Dendritic cell treated with granulocyte-macrophage colony-stimulating factor and Interleukin-4, amounts not matched to agents 40 ng/mL and 50 ng/mL, for 4 days (primary cell): ENCODE measurements at regions not wholly inside any gene's neighbourhood (a gene's known extent, or its start where the extent isn't known, plus 50 kb on each side); places are given as distances from the start of the nearest gene placed in this dataset.
"Not testable (repeated sequence)": the region's sequence is repeated elsewhere in the genome, so short reads cannot be mapped to it uniquely, and the experiment has no call there.

Source experiments
- H3K27ac Mint-ChIP-seq: one replicate; pipeline ENCODE4 v1.8.0; 2022; ENCODE audit warnings: mild to moderate bottlenecking, mixed read lengths
- H3K27me3 Mint-ChIP-seq: one replicate; pipeline ENCODE4 v1.8.0; 2022; ENCODE audit warnings: mild to moderate bottlenecking, mixed read lengths
- H3K36me3 Mint-ChIP-seq: one replicate; pipeline ENCODE4 v1.8.0; 2022; ENCODE audit warnings: low read depth, mixed read lengths
- H3K4me1 Mint-ChIP-seq: one replicate; pipeline ENCODE4 v1.8.0; 2022; ENCODE audit warnings: low read depth, mixed read lengths
- H3K4me3 Mint-ChIP-seq: one replicate; pipeline ENCODE4 v1.8.0; 2022; ENCODE audit warnings: mild to moderate bottlenecking, moderate library complexity, mixed read lengths
- H3K9me3 Mint-ChIP-seq: one replicate; pipeline ENCODE4 v1.8.0; 2022; ENCODE audit warnings: mixed read lengths
- intact Hi-C: fragments of 100-400 bp; cut with micrococcal nuclease; formaldehyde crosslinking; loops from one replicate; pipeline ENCODE4 v1.15.0; 2022

GRCh38 chr21:43290421-43291346 lies 121.9 kb downstream of the CRYAA start:
- Mint-ChIP-seq H3K4me1 (no peaks in the 10 kb centered on the region), H3K27ac (no peak overlapping the region), H3K4me3 (no peak overlapping the region), H3K9me3 (peaks cover 17% of the 10 kb centered on the region), H3K27me3 (peaks cover 7% of the 10 kb centered on the region), H3K36me3 (no peaks in the 10 kb centered on the region)
- intact Hi-C loops: no loop called here

DNA sequence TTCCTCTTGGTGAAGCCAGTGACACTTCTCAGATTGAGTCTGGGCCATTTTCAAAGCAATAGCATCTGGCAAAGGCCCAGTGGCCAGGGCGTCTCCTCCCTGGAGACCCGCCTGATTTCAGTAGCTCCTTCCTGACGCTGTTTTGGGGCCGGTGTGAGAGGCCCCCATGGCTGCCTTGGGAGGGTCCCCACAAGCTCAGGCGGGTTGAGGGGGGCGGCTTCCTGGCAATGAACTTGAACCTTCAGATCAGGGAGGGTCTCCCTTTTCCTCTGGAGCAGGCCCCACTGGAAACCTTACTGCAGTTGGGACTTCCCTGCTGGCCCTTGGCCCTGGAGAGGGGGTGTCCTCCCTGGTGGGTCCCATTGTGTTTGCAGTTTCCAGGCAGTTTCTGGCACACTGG lies 121.2 kb downstream of the CRYAA start:
- H3K9me3 Mint-ChIP-seq: peaks cover 10% of the 10 kb centered on the region
- peaks cover 2% of the 10 kb centered on the region for H3K27me3 Mint-ChIP-seq
- H3K27ac Mint-ChIP-seq: no peak overlapping the region
- H3K4me1 Mint-ChIP-seq: no peaks in the 10 kb centered on the region
- no peaks in the 10 kb centered on the region for H3K36me3 Mint-ChIP-seq
- no peak overlapping the region for H3K4me3 Mint-ChIP-seq
- intact Hi-C loops: no loop called here

DNA sequence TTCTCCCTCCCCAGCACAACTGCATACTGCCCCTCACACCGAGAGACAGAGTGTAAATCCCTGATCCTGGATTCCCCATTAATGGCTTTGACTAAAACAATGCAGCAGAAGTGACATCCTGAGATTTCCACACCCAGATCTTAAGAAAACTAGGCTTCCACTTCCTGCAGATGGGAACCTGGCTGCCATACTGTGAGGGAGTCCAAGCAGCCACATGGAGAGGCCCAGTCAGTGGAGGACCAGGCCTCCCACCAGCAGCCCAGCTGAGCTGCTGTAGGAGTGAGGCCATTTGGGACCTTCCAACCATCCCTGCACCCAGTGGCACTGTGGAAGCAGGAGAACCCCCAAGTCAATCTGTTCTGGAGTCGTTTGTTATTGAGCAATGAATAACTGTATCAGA lies 120.6 kb downstream of the CRYAA start:
- intact Hi-C loops: no loop called here
- Mint-ChIP-seq H3K4me1 (no peaks in the 10 kb centered on the region), H3K27me3 (peaks cover 2% of the 10 kb centered on the region), H3K9me3 (peaks cover 10% of the 10 kb centered on the region), H3K4me3 (no peak overlapping the region), H3K36me3 (no peaks in the 10 kb centered on the region), H3K27ac (no peak overlapping the region)

DNA sequence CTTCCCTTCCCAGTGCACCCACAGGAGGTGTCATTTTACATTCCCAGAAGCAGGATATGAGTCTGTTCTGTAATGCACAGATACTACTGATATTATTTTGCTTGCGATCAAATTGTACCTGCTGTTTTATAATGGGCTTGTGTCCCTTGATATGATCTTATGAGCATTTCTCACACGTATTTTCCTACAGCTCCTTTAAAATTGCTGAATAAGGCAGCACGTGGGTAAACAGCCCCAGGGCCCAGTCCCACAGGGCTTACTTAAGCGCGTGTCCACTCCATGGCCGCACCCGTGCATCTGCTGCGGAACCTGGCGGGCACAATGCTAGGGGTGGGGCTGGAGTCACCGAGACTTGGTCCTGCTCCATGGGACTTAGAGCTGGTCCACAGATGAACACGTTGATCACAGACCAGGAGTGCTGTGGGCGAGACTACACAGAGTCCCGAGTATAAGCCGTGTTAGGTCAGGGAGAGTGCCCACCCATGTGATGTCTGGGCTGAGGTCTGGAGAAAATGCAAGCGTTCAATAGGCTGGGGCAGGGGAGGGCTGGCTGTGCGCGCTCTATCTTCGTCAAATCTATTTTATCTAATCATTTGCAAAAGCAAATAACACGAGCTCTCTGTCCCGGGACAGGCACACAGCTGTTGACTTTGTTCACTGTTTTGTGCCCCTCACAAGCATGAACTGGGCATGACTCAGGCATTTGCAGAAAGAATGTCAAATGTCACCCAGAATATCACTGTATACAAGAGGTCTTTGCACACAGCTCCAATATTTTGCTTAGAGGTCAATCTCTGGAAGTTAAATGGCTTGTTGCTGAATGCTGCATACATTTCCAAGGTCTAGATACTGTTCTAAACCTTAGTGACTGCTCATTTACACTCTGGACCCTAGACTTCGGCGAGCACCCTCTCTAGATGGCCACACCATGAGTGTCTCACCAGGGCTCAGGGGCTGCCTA lies 119.3 kb downstream of the CRYAA start:
- no peaks in the 10 kb centered on the region for H3K27me3 Mint-ChIP-seq
- no peaks in the 10 kb centered on the region for H3K4me1 Mint-ChIP-seq
- no peak overlapping the region for H3K4me3 Mint-ChIP-seq
- H3K36me3 Mint-ChIP-seq: no peaks in the 10 kb centered on the region
- peaks cover 10% of the 10 kb centered on the region for H3K9me3 Mint-ChIP-seq
- intact Hi-C loops: no loop called here
- no peak overlapping the region for H3K27ac Mint-ChIP-seq

GRCh38 chr21:43287111-43287760 lies 118.4 kb downstream of the CRYAA start:
- Mint-ChIP-seq H3K27me3 (peaks cover under 1% of the 10 kb centered on the region), H3K9me3 (peaks cover 10% of the 10 kb centered on the region), H3K4me1 (no peaks in the 10 kb centered on the region), H3K36me3 (no peaks in the 10 kb centered on the region), H3K27ac (no peak overlapping the region), H3K4me3 (no peak overlapping the region)
- intact Hi-C loops: no loop called here

DNA sequence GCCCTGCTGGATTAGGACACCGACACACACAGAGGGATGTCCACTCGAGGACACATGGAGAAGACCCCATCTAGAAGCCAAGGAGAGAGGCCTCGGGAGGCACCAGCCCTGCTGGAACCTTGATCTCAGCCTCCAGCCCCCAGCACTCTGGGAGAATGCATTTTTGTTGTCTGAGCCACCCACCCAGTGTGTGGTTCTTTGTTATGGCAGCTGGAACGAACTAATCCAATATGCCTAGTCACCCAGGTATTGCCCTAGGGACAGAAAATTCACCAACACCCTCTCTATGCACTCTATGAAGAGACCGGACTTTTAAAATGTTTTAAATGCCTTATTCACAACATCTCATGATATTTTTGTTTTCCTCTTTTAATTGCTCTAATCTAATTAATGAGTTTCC lies 117.4 kb downstream of the CRYAA start:
- H3K4me1 Mint-ChIP-seq: no peaks in the 10 kb centered on the region
- H3K27me3 Mint-ChIP-seq: peaks cover 7% of the 10 kb centered on the region
- no peaks in the 10 kb centered on the region for H3K36me3 Mint-ChIP-seq
- no peak overlapping the region for H3K4me3 Mint-ChIP-seq
- intact Hi-C loops: no loop called here
- H3K27ac Mint-ChIP-seq: no peak overlapping the region
- peaks cover 10% of the 10 kb centered on the region for H3K9me3 Mint-ChIP-seq

- Mint-ChIP-seq H3K4me3 (no peak overlapping the region), H3K4me1 (no peaks in the 10 kb centered on the region), H3K9me3 (peaks cover 7% of the 10 kb centered on the region), H3K27me3 (peaks cover 7% of the 10 kb centered on the region), H3K27ac (no peak overlapping the region), H3K36me3 (no peaks in the 10 kb centered on the region)
- intact Hi-C loops: no loop called here
These were observed 115.9 kb downstream of the CRYAA start for GRCh38 chr21:43284700-43285099.

DNA sequence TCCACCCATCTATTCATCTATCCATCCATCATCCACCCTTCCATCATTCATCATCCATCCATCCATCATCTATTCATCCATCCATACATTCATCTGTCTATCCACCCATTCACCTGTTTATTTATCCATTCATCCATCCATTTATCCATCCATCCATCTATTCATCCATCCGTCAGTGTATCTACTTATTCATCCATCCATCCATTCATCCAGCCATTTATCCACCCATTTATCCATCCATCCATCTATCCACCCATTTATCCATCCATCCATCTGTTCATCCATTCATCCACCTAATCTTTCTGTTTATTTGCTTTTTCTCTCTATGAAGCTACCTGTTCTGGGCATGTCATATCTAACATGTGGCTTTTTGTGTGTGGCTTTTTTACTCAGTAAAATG lies 115.4 kb downstream of the CRYAA start:
- Mint-ChIP-seq H3K36me3 (no peaks in the 10 kb centered on the region), H3K27me3 (peaks cover 7% of the 10 kb centered on the region), H3K4me3 (no peak overlapping the region), H3K9me3 (peaks cover 3% of the 10 kb centered on the region), H3K27ac (no peak overlapping the region), H3K4me1 (no peaks in the 10 kb centered on the region)
- intact Hi-C loops: no loop called here

DNA sequence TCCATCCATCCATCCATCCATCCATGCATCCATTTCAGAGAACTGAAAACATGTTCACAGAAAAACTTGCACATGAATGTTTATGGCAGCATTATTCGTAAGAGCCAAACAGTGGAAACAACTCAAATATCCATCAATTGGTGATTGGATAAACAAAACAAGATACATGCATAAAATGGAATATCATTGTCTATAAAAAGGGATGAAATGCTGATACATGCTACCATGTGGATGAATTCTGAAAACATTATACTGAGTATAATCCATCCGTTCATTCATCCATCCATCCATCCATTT lies 115.1 kb downstream of the CRYAA start:
- H3K36me3 Mint-ChIP-seq, H3K27ac Mint-ChIP-seq, H3K4me1 Mint-ChIP-seq, H3K9me3 Mint-ChIP-seq, H3K4me3 Mint-ChIP-seq, intact Hi-C loops, H3K27me3 Mint-ChIP-seq: not testable (repeated sequence)

DNA sequence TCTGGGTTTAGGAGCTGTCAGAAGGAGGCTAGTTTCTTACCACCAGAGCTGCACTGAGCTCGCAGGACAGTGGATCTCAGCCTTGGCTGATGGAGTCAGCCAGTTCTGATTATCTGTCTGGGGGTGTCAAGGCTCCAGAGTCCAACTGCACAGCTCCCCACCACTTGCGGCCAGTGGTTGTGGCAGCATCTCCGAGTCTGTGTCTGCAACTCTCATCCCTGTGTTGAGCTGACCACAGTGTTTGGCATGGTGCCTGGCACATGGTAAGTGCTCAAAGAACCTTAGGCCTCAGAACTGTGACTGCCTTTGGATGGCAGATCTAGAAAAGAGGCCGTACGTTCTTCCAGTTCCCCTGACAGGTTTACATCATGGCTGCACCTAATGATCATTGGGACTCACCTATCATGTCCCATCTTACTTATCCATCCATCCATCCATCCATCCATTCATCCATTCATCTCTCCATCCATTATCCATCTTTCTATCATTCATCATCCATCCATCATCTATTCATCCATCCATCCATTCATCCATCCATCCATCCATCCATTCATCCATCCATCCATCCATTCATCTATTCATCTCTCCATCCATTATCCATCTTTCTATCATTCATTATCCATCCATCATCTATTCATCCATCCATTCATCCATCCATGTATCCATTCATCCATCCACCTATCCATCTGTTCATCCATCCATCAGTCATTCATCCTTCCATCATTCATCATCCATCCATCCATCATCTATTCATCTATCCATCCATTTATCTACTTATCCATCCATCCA lies 114.5 kb downstream of the CRYAA start:
- H3K4me1 Mint-ChIP-seq: no peaks in the 10 kb centered on the region

DNA sequence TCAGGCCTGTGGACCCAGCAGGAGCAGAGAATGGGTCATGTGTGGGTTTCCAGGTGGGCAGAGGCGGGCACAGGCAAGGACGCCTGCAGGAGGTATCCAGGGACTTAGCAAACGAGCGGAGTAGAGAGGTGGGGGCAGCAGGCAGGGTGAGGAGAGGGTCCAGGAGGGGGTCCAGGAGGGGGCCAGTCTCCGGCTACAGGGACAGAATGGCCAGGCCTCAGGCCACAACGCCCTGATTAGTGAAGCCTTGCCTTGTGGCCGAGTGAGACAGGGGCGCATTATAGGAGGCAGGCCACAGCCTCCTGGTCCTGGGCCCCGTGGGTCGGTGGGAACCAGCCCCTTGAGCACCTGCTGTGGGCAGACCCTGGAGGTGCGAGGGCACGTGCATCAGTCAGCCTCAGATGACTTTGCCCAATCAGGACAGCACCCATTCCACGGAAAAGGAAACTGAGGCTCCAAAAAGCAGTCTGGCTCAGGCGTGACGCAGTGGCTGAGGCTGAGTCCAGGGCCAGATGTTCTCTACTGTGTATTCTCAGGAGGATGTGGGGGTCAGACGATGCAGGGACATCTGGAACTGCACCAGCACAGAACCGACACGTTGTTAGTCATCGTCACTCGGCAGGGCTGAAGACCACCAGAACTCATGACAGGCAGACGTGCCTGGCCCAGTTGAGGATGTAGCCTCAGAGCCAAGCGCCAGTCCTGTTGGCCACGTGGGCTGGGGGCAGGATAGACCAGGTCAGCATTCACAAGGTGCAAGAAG lies 113.7 kb downstream of the CRYAA start:
- Mint-ChIP-seq H3K4me3 (no peak overlapping the region), H3K4me1 (no peaks in the 10 kb centered on the region), H3K36me3 (no peaks in the 10 kb centered on the region), H3K27me3 (peaks cover 18% of the 10 kb centered on the region), H3K27ac (no peak overlapping the region), H3K9me3 (no peaks in the 10 kb centered on the region)
- intact Hi-C loops: no loop called here

More for the DNA sequence above, 114.5 kb downstream of the CRYAA start:
- intact Hi-C loops: no loop called here
- no peaks in the 10 kb centered on the region for H3K9me3 Mint-ChIP-seq
- no peak overlapping the region for H3K27ac Mint-ChIP-seq
- H3K27me3 Mint-ChIP-seq: peaks cover 10% of the 10 kb centered on the region
- no peaks in the 10 kb centered on the region for H3K36me3 Mint-ChIP-seq
- no peak overlapping the region for H3K4me3 Mint-ChIP-seq

DNA sequence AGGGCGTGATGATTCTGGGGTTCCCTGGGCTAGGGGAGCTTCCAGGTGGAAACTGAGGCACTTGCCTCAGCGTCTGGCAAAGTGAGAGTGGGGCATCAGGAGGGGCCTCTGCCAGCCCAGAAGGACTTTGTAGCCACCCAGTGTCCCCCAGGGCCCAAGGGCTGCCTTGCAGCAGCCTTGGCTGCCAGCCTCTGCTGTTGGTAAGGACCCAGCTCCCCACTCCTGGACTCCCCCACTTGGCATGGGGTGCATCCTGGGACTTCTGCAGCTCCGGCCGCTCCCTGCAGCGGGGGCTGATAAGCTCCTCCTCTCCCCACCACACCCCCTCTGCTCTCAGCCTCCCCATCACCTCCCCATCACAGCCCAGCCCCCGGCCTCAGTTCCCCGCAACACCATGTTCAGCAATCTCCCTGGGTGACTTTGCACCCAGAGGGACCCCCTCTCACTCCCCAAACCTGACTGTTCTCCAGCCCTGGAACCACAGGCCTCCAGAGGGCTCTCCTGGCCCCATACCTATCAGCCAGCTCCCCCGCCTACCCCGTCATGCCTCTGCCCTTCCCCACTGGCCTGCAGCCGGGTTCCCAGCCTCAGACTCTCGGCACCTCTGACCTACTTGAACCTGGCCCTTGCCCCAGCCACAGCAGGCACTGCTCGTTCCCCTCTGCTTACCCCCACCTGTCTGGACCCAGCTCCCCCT lies 113.0 kb downstream of the CRYAA start:
- Mint-ChIP-seq H3K27me3 (peaks cover 23% of the 10 kb centered on the region), H3K27ac (no peak overlapping the region), H3K36me3 (no peaks in the 10 kb centered on the region), H3K4me3 (no peak overlapping the region), H3K9me3 (no peaks in the 10 kb centered on the region), H3K4me1 (no peaks in the 10 kb centered on the region)
- intact Hi-C loops: no loop called here
